Central memory CD8-positive, alpha-beta T cell (primary cell): ENCODE measurements at regions not wholly inside any gene's neighbourhood (a gene's known extent, or its start where the extent isn't known, plus 50 kb on each side); places are given as distances from the start of the nearest gene placed in this dataset.

ENCODE experiments used
- ATAC-seq: fragments of 150-1000 bp; cut with Tn5 transposase; replicated peaks from 2 replicates; pipeline ENCODE4 v1.10.0; 2022; ENCODE audit warnings: mild to moderate bottlenecking, moderate FRiP score, moderate number of reproducible peaks; ENCODE audit not compliant: poor library complexity, severe bottlenecking; ENCODE audit errors: extremely low read depth
- DNase-seq, 2 donors: peaks; one replicate each; pipeline ENCODE4 v3.0.0; 2021; ENCODE audit warnings: low spot score in 2 of 2
- H3K27ac Mint-ChIP-seq: one replicate; pipeline ENCODE4 v1.8.0; 2022; ENCODE audit warnings: low read depth, mild to moderate bottlenecking, moderate library complexity, mixed read lengths
- H3K27me3 Mint-ChIP-seq: one replicate; pipeline ENCODE4 v1.8.0; 2022; ENCODE audit warnings: mixed read lengths
- H3K36me3 Mint-ChIP-seq: one replicate; pipeline ENCODE4 v1.8.0; 2022; ENCODE audit warnings: mild to moderate bottlenecking, moderate library complexity, mixed read lengths; ENCODE audit not compliant: insufficient read depth
- H3K4me1 Mint-ChIP-seq: one replicate; pipeline ENCODE4 v1.8.0; 2022; ENCODE audit warnings: mixed read lengths
- H3K4me3 Mint-ChIP-seq: one replicate; pipeline ENCODE4 v1.8.0; 2022; ENCODE audit warnings: mild to moderate bottlenecking, moderate library complexity, mixed read lengths
- H3K9me3 Mint-ChIP-seq: one replicate; pipeline ENCODE4 v1.8.0; 2022; ENCODE audit warnings: mixed read lengths

DNA sequence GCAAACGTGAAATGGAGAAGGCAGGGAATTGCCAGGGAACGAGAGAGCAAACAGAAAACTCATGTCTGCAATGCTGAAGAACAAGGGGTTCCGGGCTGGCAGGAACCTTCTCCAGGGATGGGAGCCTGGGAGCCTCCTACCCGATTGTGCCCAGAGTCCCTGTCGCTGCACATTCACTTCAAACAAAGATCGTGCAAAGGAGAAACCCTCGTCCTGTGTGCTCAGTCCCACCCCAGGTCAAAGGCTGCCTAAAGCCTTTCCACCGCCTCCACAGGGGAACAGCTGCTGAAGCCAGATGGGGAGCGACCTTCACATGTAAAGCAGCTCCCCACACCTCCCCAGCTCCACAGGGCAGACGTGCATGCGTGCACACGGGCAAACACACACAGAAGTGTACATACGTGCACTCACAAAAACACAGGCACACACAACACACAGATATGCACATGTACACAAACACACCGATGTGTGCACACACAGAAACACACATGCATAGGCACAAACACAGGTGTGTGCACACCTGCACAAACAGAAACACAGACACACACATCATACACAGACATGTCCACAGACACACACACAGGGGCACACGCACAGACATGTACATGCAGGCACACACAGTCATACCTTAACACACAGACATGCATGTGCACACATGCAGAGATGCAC lies 460.1 kb upstream of the SALL3 start:
- no peaks in the 10 kb centered on the region for H3K4me1 Mint-ChIP-seq
- ATAC-seq (no peak), DNase-seq (no peak)
- H3K9me3 Mint-ChIP-seq = peaks cover 4% of the 10 kb centered on the region
- no peaks in the 10 kb centered on the region for H3K36me3 Mint-ChIP-seq
- peaks cover 9% of the 10 kb centered on the region for H3K27me3 Mint-ChIP-seq
- H3K27ac Mint-ChIP-seq = no peak overlapping the region
- no peak overlapping the region for H3K4me3 Mint-ChIP-seq

DNA sequence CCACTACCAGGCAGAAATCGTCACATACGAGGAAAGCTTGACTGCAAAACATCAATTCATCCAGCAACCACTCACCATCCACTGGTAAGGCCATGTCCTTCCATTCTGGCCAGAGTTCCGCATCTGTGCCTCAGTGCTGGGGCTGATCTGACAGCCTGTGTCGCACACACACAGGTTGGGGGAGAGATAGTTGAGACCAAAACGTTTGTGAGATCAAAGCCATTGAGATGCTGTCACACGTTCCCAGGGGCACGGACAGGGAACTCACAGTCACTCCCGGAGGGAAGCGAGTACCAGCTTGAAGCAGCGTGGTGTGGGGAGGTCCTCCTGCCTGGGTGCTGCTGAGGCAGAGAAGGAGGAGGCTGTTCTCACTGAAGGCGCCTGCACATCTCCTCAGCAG lies 458.5 kb upstream of the SALL3 start:
- H3K27ac Mint-ChIP-seq = no peak overlapping the region
- no peaks in the 10 kb centered on the region for H3K36me3 Mint-ChIP-seq
- H3K4me1 Mint-ChIP-seq = no peaks in the 10 kb centered on the region
- no peak overlapping the region for H3K4me3 Mint-ChIP-seq
- DNase-seq = no peak
- ATAC-seq = no peak
- peaks cover 4% of the 10 kb centered on the region for H3K9me3 Mint-ChIP-seq
- peaks cover 9% of the 10 kb centered on the region for H3K27me3 Mint-ChIP-seq

DNA sequence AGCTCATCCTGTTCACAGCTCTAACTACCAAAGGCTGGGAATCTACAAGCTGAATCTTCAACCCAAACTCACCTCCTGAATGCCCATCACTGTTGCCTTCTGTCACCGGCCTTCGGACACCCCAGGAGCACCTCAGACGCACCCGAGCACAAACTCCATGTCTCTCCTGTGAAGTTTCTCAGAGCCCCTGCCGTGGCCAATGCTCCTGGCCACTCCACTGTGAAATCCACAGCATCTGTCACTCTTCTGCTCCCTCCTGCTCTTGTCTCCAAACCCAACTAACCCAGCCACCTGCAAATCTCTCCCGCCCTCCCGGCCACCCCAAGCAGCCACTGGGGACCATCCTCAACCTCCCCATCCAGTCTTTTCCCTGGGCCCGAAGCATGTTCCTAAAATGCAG lies 457.9 kb upstream of the SALL3 start:
- no peak for ATAC-seq
- no peak for DNase-seq
- peaks cover 4% of the 10 kb centered on the region for H3K9me3 Mint-ChIP-seq
- no peak overlapping the region for H3K4me3 Mint-ChIP-seq
- H3K36me3 Mint-ChIP-seq = no peaks in the 10 kb centered on the region
- no peaks in the 10 kb centered on the region for H3K4me1 Mint-ChIP-seq
- no peak overlapping the region for H3K27ac Mint-ChIP-seq
- H3K27me3 Mint-ChIP-seq = peaks cover 9% of the 10 kb centered on the region

DNA sequence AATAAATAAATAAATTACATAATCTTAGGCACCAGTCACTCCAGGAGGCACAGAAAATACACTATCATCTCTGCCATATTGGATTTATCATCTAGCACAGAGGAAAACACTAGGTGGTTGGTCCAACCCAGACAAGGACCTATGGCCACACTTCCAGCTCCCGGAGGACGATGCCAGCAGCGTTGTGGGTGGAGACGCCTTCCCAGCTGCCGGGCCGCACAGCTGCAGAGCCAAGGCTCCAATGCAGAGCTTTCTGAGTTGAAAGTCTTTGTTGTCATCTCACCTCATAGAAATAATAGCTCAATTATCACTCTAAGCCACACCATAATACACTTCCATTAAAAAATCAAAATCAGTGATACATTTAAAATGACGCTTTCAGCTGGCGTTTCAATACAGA lies 457.1 kb upstream of the SALL3 start:
- H3K27ac Mint-ChIP-seq = no peak overlapping the region
- no peaks in the 10 kb centered on the region for H3K36me3 Mint-ChIP-seq
- H3K4me3 Mint-ChIP-seq = no peak overlapping the region
- DNase-seq = no peak
- H3K9me3 Mint-ChIP-seq = peaks cover 4% of the 10 kb centered on the region
- no peak for ATAC-seq
- peaks cover 9% of the 10 kb centered on the region for H3K27me3 Mint-ChIP-seq
- H3K4me1 Mint-ChIP-seq = no peaks in the 10 kb centered on the region

DNA sequence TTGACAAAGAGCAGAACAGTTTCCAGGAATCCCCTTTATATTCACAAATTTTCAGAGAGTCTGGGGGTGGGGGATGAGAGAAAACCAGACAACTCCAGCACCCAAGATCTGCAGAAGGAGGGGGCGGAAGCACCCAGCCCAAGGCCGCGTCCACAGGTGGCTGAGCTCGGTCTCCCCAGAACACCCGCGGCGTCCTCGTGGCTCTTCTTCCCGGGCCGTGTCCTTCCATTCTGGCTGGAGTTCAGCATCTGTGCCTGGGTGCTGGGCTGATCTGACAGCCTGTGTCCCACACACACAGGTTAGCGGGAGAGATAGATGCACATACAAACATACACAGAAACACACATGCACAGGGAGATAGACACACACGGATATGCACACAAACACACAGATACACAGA lies 455.8 kb upstream of the SALL3 start:
- Mint-ChIP-seq H3K36me3 (no peaks in the 10 kb centered on the region), H3K27ac (no peak overlapping the region), H3K27me3 (peaks cover 9% of the 10 kb centered on the region), H3K9me3 (no peaks in the 10 kb centered on the region), H3K4me1 (no peaks in the 10 kb centered on the region), H3K4me3 (no peak overlapping the region)
- ATAC-seq = no peak
- no peak for DNase-seq

DNA sequence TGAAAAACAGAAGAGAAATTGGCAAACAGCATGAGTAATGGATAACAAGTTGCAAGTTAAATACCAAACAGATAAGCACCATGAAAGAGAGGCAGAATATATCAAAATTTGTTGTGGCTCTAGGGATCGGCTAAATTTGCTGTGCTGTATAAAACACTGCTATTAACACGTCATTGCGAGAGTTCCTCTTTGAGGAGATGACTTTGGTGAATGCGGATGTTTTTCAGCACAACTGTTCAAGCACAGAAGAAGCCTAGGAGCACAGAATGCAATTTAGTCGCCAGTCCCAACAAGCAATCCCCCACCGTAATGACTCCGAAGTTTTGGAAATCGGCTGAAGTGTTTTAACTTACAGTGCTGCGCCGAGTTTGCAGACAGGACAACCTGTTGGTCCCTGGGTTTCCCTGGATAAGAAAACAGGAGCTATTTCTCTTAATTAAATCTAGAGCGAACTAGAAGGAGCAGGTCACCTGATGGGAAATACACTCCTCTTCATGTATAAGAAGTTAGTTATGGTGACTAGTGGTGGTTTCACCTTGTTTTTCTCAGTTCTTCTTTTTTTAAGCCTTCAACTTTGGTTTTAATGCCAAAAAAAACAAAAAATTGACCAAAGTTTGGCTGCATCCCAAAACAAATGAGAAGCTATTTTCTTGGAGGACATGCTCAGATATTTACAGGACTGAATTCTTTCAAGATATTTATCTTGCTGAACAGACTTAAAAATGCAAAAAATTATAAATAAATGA lies 454.1 kb upstream of the SALL3 start:
- ATAC-seq = no peak
- no peaks in the 10 kb centered on the region for H3K36me3 Mint-ChIP-seq
- H3K27ac Mint-ChIP-seq = no peak overlapping the region
- H3K4me3 Mint-ChIP-seq = no peak overlapping the region
- no peak for DNase-seq
- H3K4me1 Mint-ChIP-seq = no peaks in the 10 kb centered on the region
- H3K9me3 Mint-ChIP-seq = no peaks in the 10 kb centered on the region
- H3K27me3 Mint-ChIP-seq = peaks cover 18% of the 10 kb centered on the region

DNA sequence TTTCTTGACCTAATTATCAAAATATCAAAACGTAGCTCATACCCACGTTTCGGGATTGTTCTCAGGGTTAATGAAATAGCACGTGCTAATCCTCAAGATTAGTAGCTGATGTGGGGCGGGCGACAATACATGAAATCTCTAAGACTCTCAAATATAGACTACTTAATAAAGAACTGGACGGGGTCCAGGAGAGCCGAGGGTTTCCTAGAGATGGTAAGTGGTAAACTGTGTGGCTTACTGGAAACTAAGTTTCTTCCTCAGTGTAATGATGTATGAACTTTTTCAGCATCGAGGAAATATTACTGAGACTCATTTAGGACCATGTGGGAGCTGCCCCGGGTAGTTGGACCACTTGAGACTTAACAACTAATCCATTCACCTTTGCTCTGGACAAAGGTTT lies 453.3 kb upstream of the SALL3 start:
- H3K27me3 Mint-ChIP-seq = peaks cover 26% of the 10 kb centered on the region
- no peak for ATAC-seq
- H3K4me3 Mint-ChIP-seq = no peak overlapping the region
- no peak overlapping the region for H3K27ac Mint-ChIP-seq
- no peak for DNase-seq
- H3K4me1 Mint-ChIP-seq = no peaks in the 10 kb centered on the region
- H3K36me3 Mint-ChIP-seq = no peaks in the 10 kb centered on the region
- H3K9me3 Mint-ChIP-seq = no peaks in the 10 kb centered on the region

DNA sequence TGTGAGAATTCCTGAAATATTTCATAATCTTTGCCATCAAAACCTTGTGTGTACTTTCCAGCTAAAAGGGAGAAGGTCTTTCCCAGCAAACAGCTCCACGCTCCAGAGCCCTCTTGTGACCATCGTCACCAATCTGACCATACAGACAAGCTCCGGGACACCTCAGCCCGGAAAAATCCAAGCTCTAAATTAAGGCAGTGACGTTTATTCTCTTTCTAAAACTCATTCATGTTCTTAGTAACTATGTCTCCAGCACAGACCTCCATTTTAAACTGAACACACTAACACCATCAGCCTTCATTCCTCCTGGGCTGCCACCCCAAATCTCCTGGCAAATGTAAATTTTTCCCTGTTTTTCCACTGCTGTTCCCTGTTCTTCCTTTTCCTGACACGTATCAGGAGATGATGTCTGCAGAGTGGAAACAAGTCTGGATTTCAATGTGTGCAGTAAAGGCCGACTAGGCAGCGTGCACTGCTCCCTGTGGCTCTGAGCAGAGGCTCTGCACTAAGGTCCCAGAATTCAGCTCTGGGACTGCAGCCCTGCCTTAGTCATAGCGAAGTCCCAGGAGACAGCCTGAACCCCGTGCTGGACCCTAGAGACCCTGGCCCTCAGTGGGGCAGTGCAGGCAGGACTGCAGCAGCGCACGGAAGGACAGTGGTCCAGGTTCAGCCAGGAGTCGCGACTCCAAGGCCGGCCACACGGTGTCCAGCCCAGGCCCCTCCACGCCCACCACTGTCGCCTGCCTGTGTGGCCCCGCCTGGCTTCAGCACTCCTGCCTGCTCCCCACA lies 452.5 kb upstream of the SALL3 start:
- DNase-seq (no peak), ATAC-seq (no peak)
- Mint-ChIP-seq H3K9me3 (no peaks in the 10 kb centered on the region), H3K27ac (no peak overlapping the region), H3K36me3 (no peaks in the 10 kb centered on the region), H3K27me3 (peaks cover 33% of the 10 kb centered on the region), H3K4me1 (no peaks in the 10 kb centered on the region), H3K4me3 (no peak overlapping the region)

DNA sequence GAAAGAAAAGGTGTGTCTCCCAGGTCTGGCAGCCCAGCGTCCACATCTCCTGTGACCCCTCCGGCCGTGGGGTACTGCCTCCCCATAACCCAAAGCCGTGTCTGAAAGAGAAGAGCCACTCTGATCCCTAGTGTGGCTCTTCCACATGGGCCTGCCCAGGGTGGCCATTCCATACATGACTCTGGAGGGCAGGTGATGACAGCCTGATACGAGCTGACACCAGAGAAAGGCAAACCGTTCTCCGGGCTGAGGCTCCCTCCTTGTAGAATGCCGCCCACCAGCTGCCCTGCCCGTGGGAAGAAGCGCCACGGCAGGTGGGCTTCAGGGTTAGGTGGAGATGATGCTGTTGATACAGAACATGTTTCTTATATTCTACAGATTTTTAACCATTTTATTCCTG lies 451.6 kb upstream of the SALL3 start:
- H3K9me3 Mint-ChIP-seq = no peaks in the 10 kb centered on the region
- ATAC-seq = no peak
- DNase-seq = no peak
- H3K27me3 Mint-ChIP-seq = peaks cover 30% of the 10 kb centered on the region
- H3K27ac Mint-ChIP-seq = no peak overlapping the region
- no peak overlapping the region for H3K4me3 Mint-ChIP-seq
- H3K36me3 Mint-ChIP-seq = no peaks in the 10 kb centered on the region
- no peaks in the 10 kb centered on the region for H3K4me1 Mint-ChIP-seq

DNA sequence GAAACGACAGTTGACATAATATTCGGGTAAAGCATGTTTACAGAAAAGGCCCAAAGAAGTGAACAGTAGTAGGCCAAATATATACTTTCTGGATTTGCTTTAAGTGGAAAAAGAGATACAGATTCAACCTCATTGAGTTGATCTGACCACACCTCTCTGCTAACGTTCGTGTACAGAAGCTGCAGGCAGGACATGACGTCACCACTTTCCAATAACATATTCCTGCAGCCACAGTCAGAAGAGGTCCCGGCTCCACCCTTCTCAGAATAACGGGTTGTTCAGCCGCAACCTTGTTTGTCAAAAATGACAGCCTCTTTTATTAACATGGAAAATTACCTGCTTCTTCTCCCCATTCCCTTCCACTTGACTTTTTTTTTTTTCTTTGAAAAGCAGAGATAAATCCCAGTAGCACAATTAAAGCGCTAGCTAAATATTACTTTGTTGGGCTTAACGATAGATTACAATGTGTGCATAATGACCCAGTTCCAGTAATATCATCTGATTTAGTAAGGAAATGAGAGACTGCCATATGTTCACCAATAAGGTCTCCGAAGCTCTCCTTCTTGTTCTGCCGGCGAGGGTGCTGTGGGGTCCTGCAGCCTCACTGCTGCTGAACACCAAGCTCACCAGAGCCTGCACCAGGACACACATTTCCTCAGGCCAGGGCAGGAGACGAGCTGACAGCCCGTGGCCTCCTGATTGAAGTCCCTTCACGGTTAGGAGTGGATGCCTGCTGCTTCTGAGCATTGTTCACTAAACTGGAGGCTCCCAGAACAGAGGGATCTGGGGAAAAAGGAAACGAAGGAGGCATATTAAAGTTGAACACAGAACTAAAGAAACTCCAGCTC lies 451.0 kb upstream of the SALL3 start:
- Mint-ChIP-seq H3K9me3 (no peaks in the 10 kb centered on the region), H3K27ac (no peak overlapping the region), H3K4me3 (no peak overlapping the region), H3K27me3 (peaks cover 26% of the 10 kb centered on the region), H3K36me3 (no peaks in the 10 kb centered on the region), H3K4me1 (no peaks in the 10 kb centered on the region)
- ATAC-seq (no peak), DNase-seq (no peak)

DNA sequence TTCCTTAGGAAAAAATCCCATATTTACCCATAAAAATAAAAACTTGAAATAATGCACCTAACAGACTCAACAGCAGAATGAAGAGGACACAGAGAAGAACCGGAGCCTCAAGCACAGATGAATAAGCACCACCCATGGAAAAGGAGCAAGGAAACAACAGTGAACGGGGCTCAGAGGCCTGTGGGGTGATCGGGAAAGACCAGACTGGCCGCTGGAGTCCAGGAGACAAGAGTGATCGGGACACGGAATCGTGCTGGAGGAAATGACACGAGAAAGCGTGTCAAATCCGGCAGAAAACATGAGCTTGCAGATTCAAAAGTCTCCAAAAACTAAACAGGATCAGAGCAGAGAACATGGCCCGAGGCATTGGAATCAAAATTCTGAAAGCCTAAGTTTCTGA lies 448.0 kb upstream of the SALL3 start:
- H3K27ac Mint-ChIP-seq = no peak overlapping the region
- no peaks in the 10 kb centered on the region for H3K36me3 Mint-ChIP-seq
- ATAC-seq (no peak), DNase-seq (no peak)
- H3K9me3 Mint-ChIP-seq = no peaks in the 10 kb centered on the region
- no peak overlapping the region for H3K4me3 Mint-ChIP-seq
- H3K27me3 Mint-ChIP-seq = peaks cover 37% of the 10 kb centered on the region
- H3K4me1 Mint-ChIP-seq = peaks cover 4% of the 10 kb centered on the region

DNA sequence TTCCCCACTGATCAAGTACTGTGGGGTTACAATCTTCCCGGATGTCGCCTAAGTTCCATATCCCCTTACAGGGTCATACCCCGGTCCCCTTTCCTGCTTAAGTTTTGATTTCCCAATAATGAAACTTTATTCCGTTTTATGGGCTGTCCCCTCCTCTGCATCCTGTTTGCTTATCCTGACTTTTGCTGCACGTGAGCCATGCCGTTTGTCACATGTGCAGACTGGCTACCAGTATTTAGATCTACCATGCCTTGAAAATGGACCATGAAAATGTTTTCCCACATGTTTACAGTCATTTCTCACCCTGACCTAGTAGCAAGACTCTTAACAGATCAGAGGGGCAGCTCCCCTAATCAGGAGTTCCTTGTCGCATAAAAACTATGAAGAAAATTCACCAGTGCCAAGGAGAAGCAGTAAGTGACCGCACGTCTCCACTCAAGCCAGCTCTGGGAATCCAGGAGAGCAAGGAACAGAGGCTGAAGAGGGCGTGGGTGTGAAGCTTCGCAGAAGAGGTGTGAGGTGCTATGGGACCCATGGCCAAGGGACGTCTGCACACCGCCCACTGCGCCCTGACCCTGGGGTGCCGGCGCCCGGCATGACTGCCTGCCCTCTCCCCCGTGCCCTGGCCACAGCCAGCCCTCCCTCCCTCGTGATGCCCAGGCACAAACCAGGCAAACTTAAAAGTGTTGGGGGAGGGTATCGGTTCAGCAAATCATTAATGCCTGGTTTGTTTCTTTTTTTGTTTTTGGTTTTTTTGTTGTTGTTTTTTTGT lies 440.8 kb upstream of the SALL3 start:
- Mint-ChIP-seq H3K27me3 (peaks cover 13% of the 10 kb centered on the region), H3K9me3 (no peaks in the 10 kb centered on the region), H3K36me3 (no peaks in the 10 kb centered on the region), H3K4me1 (peaks cover 11% of the 10 kb centered on the region), H3K4me3 (no peak overlapping the region), H3K27ac (no peak overlapping the region)
- ATAC-seq (no peak), DNase-seq (no peak)
